ENCODE measurements at regions not wholly inside any gene's neighbourhood (a gene's known extent, or its start where the extent isn't known, plus 50 kb on each side); places are given as distances from the start of the nearest gene placed in this dataset.

GRCh38 chr13:100946588-100946987 is 272.0 kb upstream of the TMTC4 start:
- no peak for TF ChIP-seq CTCF (IDR thresholded peaks at IDR 0.05)
- Histone ChIP-seq H3K36me3 (ENCODE audit: low read depth) (no peaks in the 10 kb centered on the region), H3K4me1 (ENCODE audit: low read depth) (no peaks in the 10 kb centered on the region), H3K9me3 (no peaks in the 10 kb centered on the region), H3K4me3 (no peak overlapping the region)
- DNase-seq (no peak), ATAC-seq (no peak)
- intact Hi-C loops (cut with DNase I, micrococcal nuclease) = no loop called here

- Histone ChIP-seq H3K4me3 (no peak overlapping the region), H3K36me3 (ENCODE audit: low read depth) (no peaks in the 10 kb centered on the region), H3K4me1 (ENCODE audit: low read depth) (no peaks in the 10 kb centered on the region), H3K9me3 (no peaks in the 10 kb centered on the region)
- intact Hi-C loops (cut with DNase I, micrococcal nuclease) = no loop called here
- no peak for TF ChIP-seq CTCF (IDR thresholded peaks at IDR 0.05)
- DNase-seq (no peak), ATAC-seq (no peak)
Measured at GRCh38 chr13:100944791-100945345, 270.3 kb upstream of the TMTC4 start.

GRCh38 chr13:100942742-100943141 is 268.1 kb upstream of the TMTC4 start:
- DNase-seq = no peak
- no peak for ATAC-seq
- Histone ChIP-seq H3K36me3 (ENCODE audit: low read depth) (no peaks in the 10 kb centered on the region), H3K9me3 (no peaks in the 10 kb centered on the region), H3K4me3 (no peak overlapping the region), H3K4me1 (ENCODE audit: low read depth) (no peaks in the 10 kb centered on the region)
- intact Hi-C loops (cut with DNase I, micrococcal nuclease) = no loop called here
- TF ChIP-seq CTCF (IDR thresholded peaks at IDR 0.05) = no peak

GRCh38 chr13:100941377-100942368 is 267.1 kb upstream of the TMTC4 start:
- Histone ChIP-seq H3K36me3 (ENCODE audit: low read depth) (no peaks in the 10 kb centered on the region), H3K4me1 (ENCODE audit: low read depth) (no peaks in the 10 kb centered on the region), H3K4me3 (no peak overlapping the region), H3K9me3 (no peaks in the 10 kb centered on the region)
- intact Hi-C loops (cut with DNase I, micrococcal nuclease) = no loop called here
- DNase-seq = no peak
- no peak for TF ChIP-seq CTCF (IDR thresholded peaks at IDR 0.05)
- ATAC-seq = no peak

GRCh38 chr13:100940658-100941057 is 266.1 kb upstream of the TMTC4 start:
- intact Hi-C loops (cut with DNase I, micrococcal nuclease) = no loop called here
- no peak for ATAC-seq
- DNase-seq = no peak
- H3K4me1 ChIP-seq (ENCODE audit: low read depth) = no peaks in the 10 kb centered on the region
- no peak overlapping the region for H3K4me3 ChIP-seq
- TF ChIP-seq CTCF (IDR thresholded peaks at IDR 0.05) = no peak
- H3K36me3 ChIP-seq (ENCODE audit: low read depth) = no peaks in the 10 kb centered on the region
- H3K9me3 ChIP-seq = no peaks in the 10 kb centered on the region
